IPS DF 4.7 (cell line): ENCODE measurements at regions not wholly inside any gene's neighbourhood (a gene's known extent, or its start where the extent isn't known, plus 50 kb on each side); places are given as distances from the start of the nearest gene placed in this dataset.

Source experiments
- DNase-seq: peaks from one replicate; pipeline ENCODE4 v3.0.0-alpha.2; 2013; ENCODE audit warnings: low spot score; ENCODE audit errors: extremely low read depth

GRCh38 chr18:76686737-76687231 lies 135.6 kb upstream of the ZNF236 start:
- no peak for DNase-seq

DNA sequence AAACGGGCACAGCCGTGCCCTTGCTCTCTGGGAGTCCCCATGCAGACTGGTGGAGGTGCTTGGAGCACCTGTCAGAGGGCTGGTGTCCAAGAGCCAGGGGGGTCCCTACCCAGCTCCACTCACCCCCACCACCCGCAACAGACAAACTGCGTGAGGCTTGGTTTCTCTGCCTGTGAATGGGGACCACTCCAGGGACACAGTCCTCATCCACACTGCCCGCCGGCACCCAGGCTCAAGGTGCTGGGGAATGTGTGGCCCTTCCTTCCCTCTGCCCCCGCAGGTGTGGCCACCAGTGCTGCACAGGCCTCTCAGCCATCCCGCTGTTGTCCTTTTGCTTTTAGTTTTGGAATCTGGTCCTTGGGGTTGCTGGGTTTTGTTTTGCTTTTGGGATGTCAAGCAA lies 136.5 kb upstream of the ZNF236 start:
- DNase-seq: no peak

- DNase-seq: no peak
These were observed 137.0 kb upstream of the ZNF236 start for GRCh38 chr18:76685402-76685801.

GRCh38 chr18:76684265-76684664 lies 138.1 kb upstream of the ZNF236 start:
- no peak for DNase-seq

- no peak for DNase-seq
These were observed 142.4 kb upstream of the ZNF236 start for GRCh38 chr18:76679945-76680344.

DNA sequence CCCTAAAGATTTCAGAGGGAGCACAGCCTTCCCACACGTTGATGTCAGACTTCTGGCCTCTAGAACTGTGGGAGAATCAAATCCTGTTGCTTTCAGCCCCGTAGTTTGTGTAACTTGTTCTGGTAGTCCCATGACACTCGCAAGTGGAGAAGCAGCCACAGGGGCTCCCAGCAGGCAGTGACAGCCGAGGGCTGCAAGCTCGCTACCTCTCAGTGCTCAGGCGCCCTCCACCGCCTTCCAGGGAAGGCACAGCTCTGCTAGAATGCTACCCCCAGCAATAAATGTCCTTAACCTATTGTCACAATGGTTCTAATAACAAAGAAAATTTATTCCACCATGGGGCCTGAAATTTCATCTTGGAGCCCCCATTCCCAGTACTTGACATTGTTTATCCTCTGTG lies 143.1 kb upstream of the ZNF236 start:
- no peak for DNase-seq

GRCh38 chr18:76678248-76678647 lies 144.1 kb upstream of the ZNF236 start:
- no peak for DNase-seq

DNA sequence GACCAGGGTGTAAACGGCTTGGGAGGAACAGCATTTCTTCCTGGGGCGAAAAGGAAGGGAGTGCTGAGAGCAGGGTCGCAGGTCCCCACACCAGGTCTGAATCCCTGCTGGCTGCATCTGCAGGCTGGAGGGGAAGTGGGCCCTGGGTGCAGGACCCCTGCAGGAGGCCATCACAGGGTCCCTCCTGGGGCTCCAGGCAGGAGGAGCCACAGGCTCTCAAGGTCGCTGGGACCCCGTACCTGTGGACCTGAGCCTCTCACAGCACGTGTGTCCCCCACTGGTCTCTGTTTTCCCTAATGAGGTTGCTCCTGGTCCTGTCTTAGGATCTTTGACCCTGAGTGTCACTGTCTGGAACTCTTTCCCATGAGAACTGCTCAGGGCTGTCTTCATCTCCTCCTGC lies 147.8 kb upstream of the ZNF236 start:
- no peak for DNase-seq

GRCh38 chr18:76673281-76674185 lies 148.8 kb upstream of the ZNF236 start:
- no peak for DNase-seq

DNA sequence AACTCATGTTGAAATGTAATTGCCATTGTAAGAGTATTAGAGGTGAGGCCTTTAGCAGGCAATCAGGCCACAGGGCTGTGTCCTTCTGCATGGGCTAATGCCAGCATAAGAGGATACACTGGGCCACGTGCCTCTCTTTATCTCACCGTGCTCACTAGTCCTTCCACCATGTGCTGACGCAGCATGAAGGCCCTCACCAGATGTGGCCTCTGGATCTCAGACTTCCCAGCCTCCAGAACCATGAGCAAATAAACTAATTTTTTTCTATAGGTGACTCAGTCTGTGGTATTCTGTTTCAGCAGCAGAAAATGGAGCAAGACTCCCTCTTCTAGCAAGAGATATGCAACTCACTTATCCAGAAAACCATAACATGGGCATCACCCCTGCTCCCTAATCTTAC lies 149.7 kb upstream of the ZNF236 start:
- no peak for DNase-seq

- DNase-seq: no peak
These were observed 151.6 kb upstream of the ZNF236 start for GRCh38 chr18:76670564-76671288.

DNA sequence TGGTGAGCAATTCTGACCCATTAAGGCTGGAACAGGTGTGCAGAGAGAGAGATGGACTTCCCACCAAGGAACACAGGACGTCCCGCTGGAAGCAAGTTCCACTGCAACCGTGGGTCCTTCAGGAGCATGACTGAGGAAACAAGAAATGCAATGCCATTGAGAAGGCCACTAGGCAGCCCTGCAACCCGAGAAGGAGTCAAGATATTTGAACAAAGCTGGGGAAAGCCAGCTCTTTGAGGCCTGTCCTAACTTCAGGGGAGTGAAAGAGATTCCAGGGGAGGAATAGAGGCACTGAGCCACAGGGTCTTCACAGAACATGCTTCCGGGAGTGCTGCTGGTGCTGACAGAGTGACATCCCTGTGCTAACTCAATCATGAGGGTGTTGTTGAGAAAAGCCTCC lies 153.8 kb upstream of the ZNF236 start:
- DNase-seq: no peak

DNA sequence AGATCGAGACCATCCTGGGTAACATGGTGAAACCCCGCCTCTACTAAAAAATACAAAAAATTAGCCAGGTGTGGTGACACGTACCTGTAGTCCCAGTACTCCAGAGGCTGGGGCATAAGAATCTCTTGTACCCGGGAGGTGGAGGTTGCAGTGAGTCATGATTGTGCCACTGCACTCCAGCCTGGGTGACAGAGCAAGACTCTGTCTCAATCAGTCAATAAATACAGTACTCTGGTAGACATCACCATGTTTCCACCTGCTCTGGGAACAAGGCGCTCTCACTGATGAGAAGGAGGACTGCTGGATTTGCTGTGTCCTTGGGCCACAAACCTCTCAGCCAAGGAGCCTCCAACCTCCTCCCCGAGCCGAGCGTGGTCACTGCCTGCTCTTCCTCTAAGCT lies 154.2 kb upstream of the ZNF236 start:
- no peak for DNase-seq

- no peak for DNase-seq
These were observed 154.8 kb upstream of the ZNF236 start for GRCh38 chr18:76667603-76668002.

GRCh38 chr18:76662626-76663025 lies 159.7 kb upstream of the ZNF236 start:
- no peak for DNase-seq

- no peak for DNase-seq
These were observed 161.7 kb upstream of the ZNF236 start for GRCh38 chr18:76660571-76661192.

DNA sequence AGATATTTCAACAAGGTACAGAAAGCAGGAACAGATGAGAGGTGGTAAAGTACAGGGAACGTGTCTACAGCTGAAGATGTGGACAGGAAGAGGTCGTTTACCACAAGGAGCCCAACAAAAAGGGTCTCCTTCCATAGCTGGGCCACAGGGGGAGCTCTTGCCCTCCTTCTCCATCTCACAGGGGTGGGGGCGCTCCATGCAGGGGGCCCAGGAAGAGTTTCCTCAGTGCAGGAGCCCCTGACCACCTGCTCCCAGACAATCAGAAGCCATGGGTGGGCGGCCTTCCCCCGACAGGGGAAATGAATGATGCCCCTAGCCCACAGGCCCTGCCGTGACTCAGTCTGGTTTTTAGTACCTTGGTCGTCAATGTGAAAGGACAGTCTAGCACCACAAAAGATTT lies 163.6 kb upstream of the ZNF516 start:
- no peak for DNase-seq

- DNase-seq: no peak
These were observed 162.9 kb upstream of the ZNF516 start for GRCh38 chr18:76657911-76658470.

DNA sequence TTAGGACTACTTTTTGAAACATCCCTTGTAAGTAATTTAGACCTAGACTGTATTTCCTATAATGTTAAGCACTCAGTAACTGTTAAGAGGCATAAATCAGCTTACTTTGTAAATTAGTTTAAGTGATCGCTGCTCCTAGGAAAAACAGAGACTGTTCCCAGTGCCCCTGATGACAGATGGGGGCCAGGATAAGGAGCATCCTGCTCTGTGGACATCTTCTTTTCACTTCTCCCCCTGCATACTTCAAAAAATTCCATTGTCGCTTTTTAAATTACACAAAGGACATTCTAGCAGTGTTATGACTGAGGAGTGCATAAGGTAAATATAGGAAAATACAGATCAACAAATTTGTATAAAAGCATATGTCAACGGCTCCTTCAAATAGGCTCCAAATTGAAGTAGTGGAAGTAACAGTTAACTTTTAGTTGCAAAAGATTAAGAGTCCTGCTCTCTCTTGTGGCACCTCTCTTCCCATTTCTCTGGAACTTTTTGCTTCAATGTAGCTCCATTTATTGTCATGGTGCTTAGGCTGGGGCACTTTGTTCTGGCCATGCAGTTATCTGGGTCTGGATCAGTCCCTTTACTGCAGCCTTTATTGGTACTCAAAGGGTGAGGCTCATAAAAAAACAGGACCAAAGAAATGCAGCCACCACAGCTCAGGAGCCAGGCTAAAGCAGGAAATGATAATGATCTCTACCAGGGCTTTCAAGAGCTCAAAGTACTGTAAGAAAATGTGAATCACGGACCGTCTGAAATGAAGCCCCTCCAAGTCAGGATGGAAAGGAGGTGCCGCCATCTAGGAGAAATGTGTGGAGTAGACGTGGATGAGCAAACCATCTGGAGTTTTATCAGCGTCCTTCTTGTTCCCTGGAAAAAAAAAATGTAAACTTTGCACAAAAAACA lies 162.1 kb upstream of the ZNF516 start:
- no peak for DNase-seq

DNA sequence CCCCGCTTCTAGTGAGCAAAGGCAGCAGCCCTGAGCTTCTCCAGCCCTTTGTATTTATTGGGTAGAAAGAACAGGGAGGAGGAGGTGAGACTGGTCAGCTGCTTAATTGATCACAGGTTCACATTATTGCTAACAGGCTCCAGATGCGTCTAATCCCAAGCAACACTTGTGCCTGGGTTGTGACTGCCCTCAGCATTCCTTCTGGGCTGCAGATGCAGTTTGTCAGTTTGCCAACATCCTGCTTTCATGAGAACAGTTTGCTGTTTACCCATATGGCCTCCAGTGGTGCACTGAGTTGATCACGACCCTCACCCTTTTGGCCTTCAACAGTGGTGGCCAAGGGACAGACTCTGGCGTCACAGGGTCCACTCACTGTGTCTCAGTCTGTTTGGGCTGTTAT lies 159.5 kb upstream of the ZNF516 start:
- no peak for DNase-seq

- DNase-seq: no peak
These were observed 152.3 kb upstream of the ZNF516 start for GRCh38 chr18:76647322-76647721.
